Esophagus muscularis mucosa (tissue), 4 donors: ENCODE measurements at regions not wholly inside any gene's neighbourhood (a gene's known extent, or its start where the extent isn't known, plus 50 kb on each side); places are given as distances from the start of the nearest gene placed in this dataset.
"Not testable (repeated sequence)": the region's sequence is repeated elsewhere in the genome, so short reads cannot be mapped to it uniquely, and the experiment has no call there.

Experiments
- DNase-seq: peaks from one replicate; pipeline ENCODE4 v3.0.0-alpha.2; 2017; ENCODE audit errors: extremely low spot score
- H3K27ac ChIP-seq, 4 donors: fragments of 200-600 bp; sonication (generic); replicated peaks in 1 of 4; 1 replicate in 3 of 4; 2 replicates in 1 of 4; pipeline ENCODE4 v1.5.1; 2016 to 2019; ENCODE audit warnings: mild to moderate bottlenecking in 1 of 4
- H3K27me3 ChIP-seq, 4 donors: fragments of 200-600 bp; sonication (generic); one replicate each; pipeline versions ENCODE4 v1.5.1 to v1.6.0; 2016 to 2019
- H3K36me3 ChIP-seq, 4 donors: fragments of 200-600 bp; sonication (generic); one replicate each; pipeline ENCODE4 v1.5.1; 2016 to 2019
- H3K4me1 ChIP-seq, 4 donors: fragments of 200-600 bp; sonication (generic); one replicate each; pipeline ENCODE4 v1.5.1; 2016 to 2019
- H3K4me3 ChIP-seq, 4 donors: fragments of 200-600 bp; sonication (generic); 1 replicate in 2 of 4; 2 replicates in 2 of 4; pipeline ENCODE4 v1.5.1; 2016 to 2019; ENCODE audit warnings: mild to moderate bottlenecking in 4 of 4, moderate library complexity in 1 of 4
- H3K9me3 ChIP-seq, 4 donors: fragments of 200-600 bp; sonication (generic); 1 replicate in 3 of 4; 2 replicates in 1 of 4; pipeline ENCODE4 v1.5.1; 2016 to 2019
- EP300 ChIP-seq: sonication (generic); formaldehyde crosslinking; IDR thresholded peaks from one replicate; pipeline ENCODE4 v1.6.1; 2017; ENCODE audit warnings: antibody characterized with exemption
- POLR2A ChIP-seq: fragments of 450-650 bp; IDR thresholded peaks from one replicate; pipeline ENCODE4 v1.6.1; 2017; ENCODE audit warnings: antibody characterized with exemption, moderate library complexity, mild to moderate bottlenecking, low read depth
- POLR2AphosphoS5 ChIP-seq, 2 donors: sonication (generic); formaldehyde crosslinking; IDR thresholded peaks; one replicate each; pipeline ENCODE4 v1.6.1; 2017; ENCODE audit warnings: antibody characterized with exemption in 2 of 2
- WGBS: methylation state at CpG from one replicate; pipeline ENCODE4 v1.1.5; 2018; 5-methylcytosine and 5-hydroxymethylcytosine counted together
- intact Hi-C: fragments of 100-400 bp; cut with DNase I; formaldehyde crosslinking; loops from one replicate; pipeline ENCODE4 v1.15.1; 2023
- TF ChIP-seq, protein P1 (sequence below), 3 experiments: fragments of 200-600 bp in 2 of 3; fragments of 450-650 bp in 1 of 3; sonication (generic) in 2 of 3; IDR thresholded peaks; one replicate each; pipeline ENCODE4 v1.5.1; 2017 to 2019; ENCODE audit warnings: antibody characterized with exemption in 3 of 3, mild to moderate bottlenecking in 2 of 3, moderate library complexity in 1 of 3

DNA sequence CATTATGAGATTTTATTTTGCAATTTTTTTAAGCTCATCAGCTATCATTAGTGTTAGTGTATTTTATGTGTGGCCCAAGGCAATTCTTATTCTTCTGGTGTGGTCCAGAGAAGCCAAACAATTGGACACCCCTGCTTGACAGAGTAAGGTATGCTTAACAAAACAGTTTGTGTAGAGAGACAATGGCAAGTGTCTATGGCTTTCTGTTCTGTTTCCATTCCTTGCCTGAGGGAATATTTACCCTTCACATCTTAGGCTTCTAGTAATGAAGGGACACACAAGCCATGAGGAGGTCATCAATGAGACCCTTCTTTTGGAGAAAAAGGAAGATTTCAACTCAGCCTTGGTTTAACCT lies 1278.4 kb upstream of the TENM4 start:
- H3K36me3 ChIP-seq: no peaks in the 10 kb centered on the region
- no peak overlapping the region for H3K27ac ChIP-seq
- no peak overlapping the region for H3K4me3 ChIP-seq
- no peak for DNase-seq
- H3K4me1 ChIP-seq: no peaks in the 10 kb centered on the region
- TF ChIP-seq, protein P1, sequence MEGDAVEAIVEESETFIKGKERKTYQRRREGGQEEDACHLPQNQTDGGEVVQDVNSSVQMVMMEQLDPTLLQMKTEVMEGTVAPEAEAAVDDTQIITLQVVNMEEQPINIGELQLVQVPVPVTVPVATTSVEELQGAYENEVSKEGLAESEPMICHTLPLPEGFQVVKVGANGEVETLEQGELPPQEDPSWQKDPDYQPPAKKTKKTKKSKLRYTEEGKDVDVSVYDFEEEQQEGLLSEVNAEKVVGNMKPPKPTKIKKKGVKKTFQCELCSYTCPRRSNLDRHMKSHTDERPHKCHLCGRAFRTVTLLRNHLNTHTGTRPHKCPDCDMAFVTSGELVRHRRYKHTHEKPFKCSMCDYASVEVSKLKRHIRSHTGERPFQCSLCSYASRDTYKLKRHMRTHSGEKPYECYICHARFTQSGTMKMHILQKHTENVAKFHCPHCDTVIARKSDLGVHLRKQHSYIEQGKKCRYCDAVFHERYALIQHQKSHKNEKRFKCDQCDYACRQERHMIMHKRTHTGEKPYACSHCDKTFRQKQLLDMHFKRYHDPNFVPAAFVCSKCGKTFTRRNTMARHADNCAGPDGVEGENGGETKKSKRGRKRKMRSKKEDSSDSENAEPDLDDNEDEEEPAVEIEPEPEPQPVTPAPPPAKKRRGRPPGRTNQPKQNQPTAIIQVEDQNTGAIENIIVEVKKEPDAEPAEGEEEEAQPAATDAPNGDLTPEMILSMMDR (IDR thresholded peaks at IDR 0.05): no peak
- no peak for TF ChIP-seq EP300
- no peak for TF ChIP-seq POLR2A
- TF ChIP-seq POLR2AphosphoS5 (IDR thresholded peaks at IDR 0.05): no peak
- intact Hi-C loops: no loop called here
- H3K27me3 ChIP-seq: no peaks in the 10 kb centered on the region
- H3K9me3 ChIP-seq: no peaks in the 10 kb centered on the region

DNA sequence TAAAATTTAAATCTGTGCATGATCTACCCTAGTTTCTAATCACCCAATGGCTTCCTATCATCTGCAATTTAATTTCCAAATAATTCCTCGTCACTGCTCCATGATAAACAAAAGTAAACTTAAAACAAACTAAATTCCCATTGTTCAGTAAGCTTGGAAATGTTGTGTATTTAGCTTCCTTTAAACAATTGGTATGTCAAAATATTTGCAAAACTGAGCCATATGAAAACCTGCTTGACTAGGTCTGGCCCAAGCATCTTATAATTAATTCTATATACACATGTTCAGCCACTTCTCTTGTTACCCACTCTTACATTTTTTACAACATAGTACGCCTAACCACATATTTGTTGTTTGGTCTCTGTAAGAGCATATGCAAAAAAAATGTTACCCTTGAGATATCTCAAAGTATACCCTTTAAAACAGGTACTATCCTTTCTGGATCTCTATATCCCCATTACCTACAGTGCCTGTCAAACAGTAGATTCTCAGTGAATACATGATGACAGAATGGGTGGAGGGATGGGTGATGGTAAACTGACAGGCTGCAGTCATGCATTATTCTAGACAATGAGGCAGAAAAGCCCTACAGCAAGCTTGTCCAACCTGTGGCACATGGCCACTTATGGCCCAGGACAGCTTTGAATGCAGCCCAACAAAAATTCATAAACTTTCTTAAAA lies 1277.9 kb upstream of the TENM4 start:
- H3K36me3 ChIP-seq: no peaks in the 10 kb centered on the region
- DNase-seq: no peak
- intact Hi-C loops: no loop called here
- TF ChIP-seq, protein P1 (IDR thresholded peaks at IDR 0.05): no peak
- TF ChIP-seq POLR2AphosphoS5 (IDR thresholded peaks at IDR 0.05) (no peak), EP300 (no peak), POLR2A (no peak)
- 65% methylated on average over 2 of the region's 2 CpGs for WGBS
- H3K4me3 ChIP-seq: no peak overlapping the region
- H3K27ac ChIP-seq: no peak overlapping the region
- H3K9me3 ChIP-seq: no peaks in the 10 kb centered on the region
- H3K27me3 ChIP-seq: no peaks in the 10 kb centered on the region
- no peaks in the 10 kb centered on the region for H3K4me1 ChIP-seq

DNA sequence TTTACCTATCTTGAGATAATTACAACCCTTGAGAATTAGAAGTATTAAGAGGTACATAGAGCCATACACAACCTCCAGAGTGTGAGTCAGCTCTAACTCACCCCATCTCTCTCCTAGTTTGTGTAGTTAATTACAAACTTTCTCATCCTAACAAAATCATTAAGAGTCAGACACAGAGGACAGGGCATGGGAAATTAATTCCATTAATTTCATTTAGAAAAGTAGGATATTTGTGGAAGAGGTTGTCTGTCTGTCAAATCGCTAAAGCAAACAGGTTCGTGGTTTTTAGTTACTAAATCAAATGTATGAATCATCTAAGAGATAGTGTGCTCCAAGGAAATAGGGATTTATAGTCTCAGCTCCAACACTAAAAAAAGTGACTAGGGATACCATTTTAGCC lies 1261.4 kb upstream of the TENM4 start:
- 85% methylated on average over 2 of the region's 2 CpGs for WGBS
- DNase-seq: no peak
- intact Hi-C loops: no loop called here
- no peak overlapping the region for H3K27ac ChIP-seq
- H3K9me3 ChIP-seq: peaks cover 0 to 5% (median 2%) of the 10 kb centered on the region in 4 donors
- no peaks in the 10 kb centered on the region for H3K4me1 ChIP-seq
- H3K4me3 ChIP-seq: no peak overlapping the region
- no peaks in the 10 kb centered on the region for H3K27me3 ChIP-seq
- no peak for TF ChIP-seq POLR2AphosphoS5 (IDR thresholded peaks at IDR 0.05)
- H3K36me3 ChIP-seq: no peaks in the 10 kb centered on the region

DNA sequence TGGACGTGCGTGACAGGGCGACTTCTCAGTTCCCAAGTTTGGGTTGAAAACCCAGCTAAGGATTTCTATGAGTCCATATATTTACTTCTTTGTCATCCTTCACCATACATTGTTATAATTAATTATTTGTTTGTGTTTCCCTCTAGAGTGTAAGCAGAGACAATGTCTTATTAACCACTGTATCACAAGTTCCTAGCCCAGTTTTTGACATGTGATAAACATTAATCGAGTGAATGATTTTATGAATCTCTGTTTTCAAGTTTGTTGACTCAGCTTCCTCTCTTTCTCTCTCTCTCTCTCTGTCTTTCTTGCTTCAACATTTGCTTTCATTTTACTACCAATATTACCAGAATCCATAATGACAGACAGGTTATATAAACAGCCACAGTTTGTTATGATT lies 1259.6 kb upstream of the TENM4 start:
- WGBS: 77% methylated on average over 4 of the region's 4 CpGs
- Histone ChIP-seq H3K36me3 (no peaks in the 10 kb centered on the region), H3K9me3 (no peaks in the 10 kb centered on the region), H3K4me1 (no peaks in the 10 kb centered on the region), H3K27me3 (no peaks in the 10 kb centered on the region), H3K4me3 (no peak overlapping the region), H3K27ac (no peak overlapping the region)
- intact Hi-C loops: no loop called here
- TF ChIP-seq POLR2A: no peak
- no peak for TF ChIP-seq EP300
- TF ChIP-seq, protein P1 (IDR thresholded peaks at IDR 0.05): no peak
- TF ChIP-seq POLR2AphosphoS5 (IDR thresholded peaks at IDR 0.05): no peak
- DNase-seq: no peak

DNA sequence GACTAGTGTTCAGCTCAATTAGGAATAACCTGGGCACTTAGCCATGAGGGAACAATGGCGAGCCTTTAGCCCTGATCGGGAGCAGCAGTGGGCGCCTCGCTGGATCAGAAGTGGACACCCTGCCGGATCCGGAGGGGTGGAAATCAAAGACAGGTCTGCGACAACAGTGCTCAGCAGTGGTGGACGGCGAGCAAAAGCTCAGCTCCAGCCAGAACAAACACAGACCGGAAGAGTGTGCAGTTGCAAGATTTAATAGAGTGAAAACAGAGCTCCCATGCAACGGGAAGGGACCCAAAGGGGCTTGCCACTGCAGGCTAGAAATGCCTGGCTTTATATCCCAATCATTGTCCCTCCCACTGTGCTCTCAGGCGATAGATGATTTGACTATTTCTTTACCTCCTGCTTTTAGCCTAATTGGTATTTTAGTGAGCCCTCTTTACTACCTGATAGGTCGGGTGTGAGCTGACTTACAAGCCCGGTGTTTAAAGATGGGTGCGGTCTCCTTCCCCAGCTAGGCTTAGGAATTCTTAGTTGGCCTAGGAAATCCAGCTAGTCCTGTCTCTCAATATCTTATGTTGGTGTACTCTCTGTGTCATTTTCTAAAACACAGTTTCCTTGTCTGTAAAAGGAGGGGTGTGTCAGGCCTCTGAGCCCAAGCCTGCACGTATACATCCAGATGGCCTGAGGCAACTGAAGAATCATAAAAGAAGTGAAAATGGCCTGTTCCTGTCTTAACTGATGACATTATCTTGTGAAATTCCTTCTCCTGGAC lies 1258.8 kb upstream of the TENM4 start:
- intact Hi-C loops: not testable (repeated sequence)
- WGBS: 85% methylated on average over 15 of the region's 16 CpGs

More for the DNA sequence above, 1258.8 kb upstream of the TENM4 start:
- H3K27ac ChIP-seq, DNase-seq, H3K4me1 ChIP-seq, H3K36me3 ChIP-seq, H3K9me3 ChIP-seq, H3K27me3 ChIP-seq, H3K4me3 ChIP-seq: not testable (repeated sequence)
